ENCODE measurements at regions not wholly inside any gene's neighbourhood (a gene's known extent, or its start where the extent isn't known, plus 50 kb on each side); places are given as distances from the start of the nearest gene placed in this dataset.

GRCh38 chr6:132937466-132937906, 123.1 kb downstream of the RPS12 start:
- DNase-seq: no peak

DNA sequence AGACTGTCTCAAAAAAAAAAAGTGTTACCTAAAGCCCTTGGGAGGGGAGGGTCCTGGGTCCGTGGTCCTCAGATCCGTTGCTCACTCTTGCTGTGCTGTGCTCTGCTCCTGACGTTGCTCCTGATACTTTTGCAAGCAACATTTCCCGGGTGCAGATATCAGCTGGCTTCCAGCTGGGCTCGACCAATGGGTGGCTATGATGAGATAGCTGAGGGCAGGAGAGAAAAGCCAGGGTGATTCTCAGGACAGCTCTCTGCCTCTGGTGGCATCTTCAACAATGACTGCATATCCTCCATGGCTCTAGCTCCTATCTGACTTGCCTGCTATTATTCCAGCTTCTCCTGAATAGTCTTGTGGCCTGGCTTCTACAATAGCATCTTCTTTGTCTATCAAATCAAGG, 134.5 kb downstream of the RPS12 start:
- no peak for DNase-seq

DNA sequence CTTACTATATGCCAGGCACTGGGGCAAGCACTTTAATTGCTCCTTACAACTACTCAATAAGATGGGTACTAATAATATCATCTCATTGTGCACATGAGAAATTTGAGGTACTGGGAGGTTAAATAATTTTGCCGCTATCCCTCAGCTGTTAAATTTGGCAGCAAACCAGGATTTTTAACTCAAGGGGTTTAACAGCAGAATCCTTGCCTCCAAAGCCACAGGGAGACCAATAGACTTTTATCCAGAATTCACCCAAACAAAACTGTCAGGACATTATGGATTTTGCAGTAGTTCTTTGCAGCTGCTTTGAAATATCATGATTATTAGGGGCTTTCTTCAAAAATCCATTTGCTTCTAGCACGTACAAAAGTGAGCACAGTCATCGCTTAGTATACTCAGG, 136.2 kb downstream of the RPS12 start:
- no peak for DNase-seq

DNA sequence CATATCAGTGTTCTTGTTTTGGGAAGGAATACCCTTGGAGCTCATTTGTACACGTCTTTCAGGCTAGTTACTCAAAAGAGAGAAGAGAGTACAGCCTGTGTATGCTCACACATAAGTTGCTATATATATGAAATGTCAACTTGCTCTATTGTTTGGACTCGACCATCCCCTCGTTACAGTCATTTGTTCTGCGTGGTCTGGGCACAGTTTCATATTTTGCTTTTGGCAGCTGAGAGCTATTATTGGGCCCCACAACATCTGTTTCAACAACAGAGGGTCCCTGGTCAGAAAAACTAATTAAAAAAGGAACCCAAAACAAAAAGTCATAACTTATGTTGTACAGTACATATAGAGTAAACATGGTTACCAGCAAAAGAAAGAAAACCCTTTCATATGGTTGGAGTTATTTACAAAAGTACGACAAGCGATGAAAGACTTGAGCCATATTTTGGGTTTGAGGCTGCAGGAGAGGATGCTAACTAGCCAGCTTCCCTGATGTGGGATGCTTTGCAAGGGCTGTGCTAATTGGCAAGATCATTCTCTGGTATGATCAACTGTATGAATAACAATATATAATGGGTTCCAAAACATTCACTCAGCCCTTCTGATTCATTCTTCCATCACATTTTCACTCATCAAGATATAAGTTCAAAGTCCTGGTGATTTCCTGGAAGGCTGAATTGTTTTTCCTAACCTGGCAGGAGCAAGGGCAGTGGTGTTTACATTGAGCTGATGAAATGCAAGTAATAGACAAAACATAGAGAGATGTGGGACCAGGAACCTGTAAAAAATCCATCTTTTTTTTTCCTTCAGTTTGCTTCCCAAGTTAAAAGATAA, 137.9 kb downstream of the RPS12 start:
- DNase-seq: no peak

GRCh38 chr6:132952986-132953385, 138.6 kb downstream of the RPS12 start:
- DNase-seq: no peak

DNA sequence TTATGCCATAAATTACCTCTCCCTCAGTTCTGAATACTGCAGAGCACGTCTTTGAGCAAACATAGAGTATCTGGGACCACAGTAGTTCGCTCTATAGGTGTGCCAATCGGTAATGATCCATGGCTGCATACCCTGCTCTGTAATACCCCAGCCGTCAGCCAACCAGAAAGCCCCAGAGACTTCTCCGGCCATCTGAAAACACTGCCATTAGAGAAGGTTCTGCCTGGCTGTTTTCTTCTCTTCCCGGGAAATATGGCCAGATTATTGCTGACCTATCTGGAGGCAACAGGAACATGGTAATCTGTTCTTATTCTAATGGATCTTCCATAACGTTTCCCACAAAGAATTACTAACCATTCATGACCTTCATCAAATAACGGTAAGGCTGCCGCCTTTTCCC, 139.9 kb downstream of the RPS12 start:
- DNase-seq: no peak

DNA sequence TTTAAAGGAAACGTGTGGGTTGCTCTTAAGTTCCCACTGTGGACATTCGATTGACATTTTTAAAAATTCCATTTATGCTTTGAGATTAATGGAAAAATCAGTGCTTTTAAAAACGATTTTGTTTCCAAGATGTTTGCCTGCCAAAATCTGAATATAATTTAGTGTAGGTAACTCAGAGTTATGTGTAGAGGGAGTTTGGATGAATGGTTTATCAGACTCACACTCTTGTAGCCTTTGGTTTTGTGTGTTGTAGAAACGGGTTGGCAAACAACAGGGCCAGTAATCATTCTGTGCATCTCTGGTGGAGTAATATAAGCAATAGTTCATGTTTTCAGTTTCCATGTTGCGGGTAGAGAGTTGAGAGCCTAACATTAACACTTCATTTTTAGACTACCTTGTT, 140.6 kb downstream of the RPS12 start:
- no peak for DNase-seq

DNA sequence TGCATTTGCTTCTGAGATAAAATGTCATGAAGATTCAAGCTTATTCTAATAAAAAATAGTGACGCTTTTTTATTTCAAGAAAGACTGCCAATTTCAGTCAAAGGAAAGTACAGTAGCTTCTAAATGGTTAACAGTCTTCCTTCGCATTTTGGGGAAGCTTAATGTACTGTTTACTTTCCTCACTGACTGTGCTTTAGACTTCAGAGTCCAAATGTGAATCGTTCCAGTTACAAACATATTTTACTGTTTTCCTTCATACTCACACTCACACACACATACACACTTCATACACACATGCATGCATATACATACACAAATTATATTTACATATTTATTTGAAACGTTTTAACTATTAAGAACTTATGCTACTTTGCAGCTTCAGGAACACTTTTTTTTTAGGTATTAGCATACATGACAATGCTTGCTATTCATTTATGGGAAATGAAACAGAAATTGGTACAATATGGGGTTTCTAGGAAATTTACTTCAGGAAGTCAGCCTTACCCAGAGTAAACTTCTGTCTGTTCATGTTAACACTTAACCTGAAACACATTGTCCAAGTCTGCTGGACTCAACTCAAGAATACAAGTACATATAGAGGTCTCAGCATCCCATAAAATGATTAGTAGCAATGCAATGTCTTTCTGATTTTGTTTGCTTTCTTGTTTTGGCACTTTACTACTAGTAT, 145.4 kb downstream of the RPS12 start:
- DNase-seq: no peak

- DNase-seq: no peak
Observed at GRCh38 chr6:132960720-132961119, 146.4 kb downstream of the RPS12 start.

DNA sequence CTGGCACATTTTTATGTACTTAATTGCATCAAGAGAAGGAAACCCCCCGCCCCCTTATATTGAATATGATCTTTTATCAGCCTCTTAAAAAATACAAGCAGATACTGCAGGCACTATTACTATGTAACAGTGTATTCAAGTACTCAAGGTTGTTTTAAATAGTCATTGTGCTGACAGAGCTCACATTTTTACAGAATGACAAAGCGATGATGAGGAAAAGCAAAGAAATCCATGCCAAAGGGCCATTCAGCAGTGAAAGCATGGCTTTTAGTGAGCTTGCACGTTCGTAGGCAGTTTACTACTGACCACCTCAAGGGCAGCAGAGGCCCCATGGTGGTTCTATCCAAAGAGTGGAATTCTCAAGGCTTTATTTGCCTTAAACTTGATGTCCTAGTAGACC, 146.8 kb downstream of the RPS12 start:
- no peak for DNase-seq

DNA sequence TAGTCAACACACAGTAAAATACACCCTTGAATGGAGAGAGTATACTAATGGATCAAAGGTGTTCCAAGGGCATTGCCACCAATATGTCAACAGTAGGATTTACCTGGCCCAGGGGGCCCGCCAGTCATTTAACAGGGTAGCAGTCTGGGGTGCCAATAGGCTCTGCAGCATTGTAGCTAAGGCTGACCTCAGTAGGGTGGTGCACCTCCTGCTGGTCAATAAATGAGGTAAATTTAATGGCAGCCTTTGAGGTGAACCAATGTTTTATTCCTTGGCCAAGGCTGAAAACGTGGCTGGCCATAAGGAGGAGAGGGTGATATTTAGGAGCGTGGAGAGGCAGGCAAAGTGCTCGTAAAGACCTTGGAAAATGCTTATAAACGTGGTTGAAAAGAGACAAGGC, 147.2 kb downstream of the RPS12 start:
- DNase-seq: no peak

DNA sequence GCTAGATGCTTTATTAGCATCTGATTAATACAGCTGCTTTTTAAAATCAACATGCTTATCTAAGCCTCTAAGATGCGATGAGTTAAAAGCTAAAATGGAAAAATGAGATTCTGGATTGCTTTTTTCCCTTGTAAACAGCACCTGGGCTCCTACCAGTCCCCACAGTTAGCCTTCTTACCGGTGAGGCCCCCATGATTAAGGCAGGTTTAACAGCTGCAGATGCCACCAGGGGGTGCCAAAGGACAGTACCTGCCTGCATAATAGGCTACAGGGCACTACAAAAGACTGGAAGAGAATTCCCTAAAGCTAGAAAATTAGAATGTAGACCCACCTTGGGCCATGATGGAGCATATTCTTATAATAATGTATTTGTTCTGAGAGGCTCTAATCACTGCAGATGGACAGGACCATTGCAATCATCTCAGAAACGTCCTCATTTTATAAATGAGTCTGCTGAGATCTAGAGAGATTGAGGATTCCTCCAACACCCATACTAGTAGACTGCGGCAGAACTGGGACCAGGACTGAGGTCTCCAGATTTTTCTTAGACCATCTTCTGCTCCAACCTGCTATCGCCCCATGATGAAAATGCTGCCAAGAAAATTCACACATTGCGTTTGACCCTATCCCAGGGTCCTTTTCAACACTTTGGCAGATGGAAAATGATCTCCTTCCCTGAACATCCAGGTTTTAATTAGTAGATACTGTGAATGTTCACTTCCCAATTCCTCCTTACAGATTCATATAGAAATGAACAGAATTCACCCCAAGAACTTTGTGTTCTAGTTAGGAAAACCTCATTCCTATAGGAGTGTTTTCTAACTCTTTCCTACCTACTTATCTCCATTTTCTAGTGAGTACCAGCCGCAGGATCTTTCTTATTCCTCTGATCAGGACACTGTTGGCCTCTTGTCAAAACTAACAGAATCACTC, 148.8 kb downstream of the RPS12 start:
- peak; percentile 11 for DNase-seq

DNA sequence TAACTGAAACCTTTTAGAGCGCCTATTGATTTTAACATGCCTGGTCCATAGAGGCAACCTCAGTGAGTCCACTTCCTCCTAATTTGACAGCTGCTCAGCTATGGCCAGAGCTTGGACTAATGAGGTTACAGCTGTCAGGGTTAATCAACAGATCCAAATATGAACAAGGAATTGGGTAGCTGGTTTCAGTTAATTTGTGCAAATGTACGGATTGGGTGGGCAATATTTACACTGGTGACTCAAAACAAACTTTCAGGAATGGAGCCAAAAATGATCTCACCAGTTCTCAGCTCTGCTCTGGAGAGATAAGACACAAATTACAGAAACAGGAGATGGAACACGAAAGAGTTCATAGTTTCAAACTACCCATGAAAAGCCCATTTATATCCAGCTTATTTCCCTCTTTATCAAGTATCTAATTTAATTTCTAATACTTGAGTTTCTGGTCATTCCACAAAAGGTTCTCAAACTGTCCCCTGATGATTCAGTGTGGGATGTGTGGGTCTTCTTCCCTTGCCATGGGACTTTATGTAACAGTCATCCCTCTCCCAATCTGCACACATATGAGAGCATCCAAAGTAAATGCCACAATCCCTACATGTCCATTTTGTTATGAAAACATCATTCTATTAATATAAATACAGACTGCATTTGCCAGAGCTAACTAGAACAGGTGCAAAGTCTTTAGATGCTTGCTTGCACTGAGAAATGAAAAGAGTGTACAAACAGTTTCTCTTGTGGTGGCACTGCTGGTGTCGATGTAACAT, 149.9 kb downstream of the RPS12 start:
- no peak for DNase-seq

GRCh38 chr6:132964868-132965382, 150.6 kb downstream of the RPS12 start:
- DNase-seq: no peak

DNA sequence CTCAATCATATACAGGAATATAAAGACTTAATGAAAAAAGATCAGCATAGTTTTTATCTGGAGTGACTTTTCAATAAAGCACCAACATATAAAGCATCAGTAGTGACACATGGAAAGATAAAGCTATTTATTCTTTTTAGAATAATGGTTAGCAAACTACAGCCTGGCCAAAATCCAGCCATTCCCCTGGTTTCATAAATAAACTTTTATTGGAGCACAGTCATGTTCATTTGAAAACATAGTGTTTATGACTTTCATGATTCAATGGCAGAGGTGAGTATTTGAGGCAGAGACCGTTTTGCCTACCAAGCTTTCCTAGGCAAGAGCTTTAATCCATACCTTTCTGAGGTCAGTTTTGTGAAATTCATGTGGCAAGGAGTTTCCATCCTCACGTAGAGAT, 153.5 kb downstream of the RPS12 start:
- DNase-seq: no peak

DNA sequence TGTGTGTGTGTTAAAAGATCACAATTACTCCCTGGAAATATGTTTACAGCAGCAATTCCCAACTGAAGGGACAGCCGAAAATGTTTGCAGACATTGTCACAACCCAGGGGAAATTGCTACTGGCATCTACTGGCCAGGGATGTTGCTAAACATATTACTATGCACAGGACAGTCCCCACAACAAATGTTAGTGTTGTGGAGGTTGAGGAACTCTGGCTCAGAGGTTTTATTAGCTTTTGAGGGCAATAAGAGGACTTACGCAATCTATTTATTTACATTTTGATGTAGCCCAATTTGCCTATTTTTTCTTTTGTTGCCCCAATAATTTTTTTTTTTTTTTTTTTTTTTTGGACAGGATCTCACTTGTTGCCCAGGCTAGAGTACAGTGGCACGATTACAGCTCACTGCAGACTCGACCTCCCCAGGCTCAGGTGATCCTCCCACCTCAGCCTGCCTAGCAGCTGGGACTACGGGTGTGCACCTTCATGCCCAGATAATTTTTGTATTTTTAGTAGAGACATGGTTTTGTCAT, 154.1 kb downstream of the RPS12 start:
- no peak for DNase-seq

GRCh38 chr6:132969196-132969595, 154.8 kb downstream of the RPS12 start:
- no peak for DNase-seq

DNA sequence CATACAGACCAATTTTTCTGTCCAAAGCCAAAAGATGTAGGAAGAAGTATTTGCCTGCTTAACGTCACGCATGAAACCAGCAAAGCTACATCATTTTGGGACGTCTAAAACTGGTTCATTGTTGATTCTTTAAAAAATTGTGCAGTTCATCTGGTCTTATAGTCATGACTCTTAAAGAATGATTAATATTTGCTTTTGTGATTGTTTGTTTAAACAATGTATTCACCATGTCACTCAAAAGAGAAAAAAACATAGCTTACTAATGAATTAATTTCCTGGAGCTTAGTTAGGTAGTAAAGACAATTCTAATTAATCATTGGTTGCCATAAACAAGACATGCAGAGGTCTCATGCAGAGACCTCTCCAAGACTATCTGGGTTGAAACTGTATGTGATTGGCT, 157.3 kb downstream of the RPS12 start:
- no peak for DNase-seq

GRCh38 chr6:132972254-132972653, 157.9 kb downstream of the RPS12 start:
- no peak for DNase-seq

DNA sequence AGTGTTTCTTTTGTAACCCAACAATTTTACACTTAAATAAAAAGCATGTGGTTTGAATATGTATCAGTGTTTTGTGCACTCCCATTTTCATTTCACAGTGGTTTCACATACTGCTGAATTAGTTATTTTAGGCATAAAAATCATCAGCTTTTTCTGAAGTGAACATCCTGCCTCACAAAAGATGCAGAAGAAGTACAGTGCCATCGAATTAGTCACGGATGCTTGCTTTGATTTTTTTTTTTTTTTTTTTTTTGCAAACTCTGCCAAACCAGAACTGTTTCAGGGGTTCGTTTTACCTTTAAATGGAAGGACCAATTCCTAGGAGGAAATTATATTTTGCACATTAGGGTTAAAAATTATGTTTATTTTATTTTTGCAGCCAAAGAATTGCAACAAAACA, 158.6 kb downstream of the RPS12 start:
- DNase-seq: no peak

DNA sequence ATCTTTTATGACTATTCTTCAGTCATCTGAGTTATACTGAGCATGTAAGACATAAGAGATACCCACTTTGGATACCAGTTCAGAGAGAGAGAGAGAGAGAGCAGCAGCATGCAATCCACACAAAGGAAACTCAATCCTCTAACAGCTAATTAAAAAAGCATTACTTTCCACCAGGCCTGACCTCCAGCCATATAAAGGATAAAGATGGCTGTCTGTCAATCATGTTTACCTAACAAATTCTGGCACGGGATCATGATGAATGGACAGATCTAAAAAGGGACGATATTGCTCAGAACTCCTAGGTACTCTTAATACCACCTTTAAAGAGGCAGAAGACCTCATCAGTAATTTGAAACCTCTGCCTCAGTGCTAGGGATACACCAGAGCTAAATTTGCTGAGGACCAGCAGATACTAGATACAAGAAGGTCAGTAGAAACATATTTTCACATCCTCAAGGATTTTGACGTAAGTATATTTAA, 159.2 kb downstream of the RPS12 start:
- no peak for DNase-seq

DNA sequence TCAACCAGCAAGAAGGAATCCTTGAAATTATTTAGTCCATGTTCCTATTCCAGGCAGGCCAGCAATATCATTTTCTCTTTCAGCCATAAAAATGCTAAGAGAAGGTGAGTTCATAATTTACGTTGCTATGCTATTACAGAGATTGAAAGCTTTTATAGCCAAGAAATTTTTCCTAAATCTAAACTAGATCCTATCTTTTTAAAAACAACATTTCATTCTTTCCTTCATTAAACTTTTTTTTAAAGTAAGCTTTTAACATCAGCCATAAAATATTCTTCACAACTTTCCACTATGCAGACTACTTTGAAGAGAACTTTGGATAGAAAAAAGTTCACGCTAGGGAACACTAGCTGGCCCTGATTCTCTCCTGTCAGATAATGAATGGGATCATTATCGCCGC, 159.8 kb downstream of the RPS12 start:
- no peak for DNase-seq

Data from NCI-H1694 treated with DMSO at 0.1 percent for 48 hours (cell line).